ENCODE measurements at regions not wholly inside any gene's neighbourhood (a gene's known extent, or its start where the extent isn't known, plus 50 kb on each side); places are given as distances from the start of the nearest gene placed in this dataset.

GRCh38 chr11:48879256-48879655 lies 104.4 kb downstream of the TRIM51G start:
- TF ChIP-seq CTCF (IDR thresholded peaks at IDR 0.05) (no peak), EP300 (IDR thresholded peaks at IDR 0.05) (no peak)
